AML-193 (cell line): ENCODE measurements at regions not wholly inside any gene's neighbourhood (a gene's known extent, or its start where the extent isn't known, plus 50 kb on each side); places are given as distances from the start of the nearest gene placed in this dataset.

Experiments
- DNase-seq, 2 experiments: peaks; one replicate each; lab custom pipeline; 2025; lab: John Stamatoyannopoulos, UW

GRCh38 chr16:9469512-9469911 lies 378.1 kb downstream of the HAPSTR1 start:
- DNase-seq, result no peak

GRCh38 chr16:9476744-9477143 lies 385.3 kb downstream of the HAPSTR1 start:
- DNase-seq, result no peak

GRCh38 chr16:9479008-9479407 lies 387.6 kb downstream of the HAPSTR1 start:
- no peak for DNase-seq

- DNase-seq, result no peak
Observed at GRCh38 chr16:9480503-9480902, 389.1 kb downstream of the HAPSTR1 start.

GRCh38 chr16:9481747-9482730 lies 390.6 kb downstream of the HAPSTR1 start:
- no peak for DNase-seq

GRCh38 chr16:9484426-9484825 lies 393.0 kb downstream of the HAPSTR1 start:
- no peak for DNase-seq

GRCh38 chr16:9484881-9485280 lies 393.4 kb downstream of the HAPSTR1 start:
- no peak for DNase-seq

GRCh38 chr16:9489835-9490467 lies 398.5 kb downstream of the HAPSTR1 start:
- no peak for DNase-seq

- no peak for DNase-seq
Observed at GRCh38 chr16:9495824-9496223, 404.4 kb downstream of the HAPSTR1 start.

GRCh38 chr16:9497750-9498149 lies 406.3 kb downstream of the HAPSTR1 start:
- no peak for DNase-seq

GRCh38 chr16:9499941-9500593 lies 408.6 kb downstream of the HAPSTR1 start:
- no peak for DNase-seq

- no peak for DNase-seq
Observed at GRCh38 chr16:9500872-9501271, 409.4 kb downstream of the HAPSTR1 start.

GRCh38 chr16:9503251-9503984 lies 412.0 kb downstream of the HAPSTR1 start:
- DNase-seq, result no peak

- no peak for DNase-seq
Observed at GRCh38 chr16:9508328-9508936, 417.0 kb downstream of the HAPSTR1 start.

- DNase-seq, result no peak
Observed at GRCh38 chr16:9509663-9510062, 418.2 kb downstream of the HAPSTR1 start.

- DNase-seq, result no peak
Observed at GRCh38 chr16:9511389-9511788, 419.9 kb downstream of the HAPSTR1 start.

- DNase-seq, result no peak
Observed at GRCh38 chr16:9516444-9516843, 425.0 kb downstream of the HAPSTR1 start.

- DNase-seq, result no peak
Observed at GRCh38 chr16:9518051-9518450, 426.6 kb downstream of the HAPSTR1 start.

- DNase-seq, result no peak
Observed at GRCh38 chr16:9518581-9518980, 427.1 kb downstream of the HAPSTR1 start.

- no peak for DNase-seq
Observed at GRCh38 chr16:9521749-9522370, 430.4 kb downstream of the HAPSTR1 start.

- no peak for DNase-seq
Observed at GRCh38 chr16:9522614-9523013, 431.2 kb downstream of the HAPSTR1 start.
